GM23248 (cell line): ENCODE measurements at regions not wholly inside any gene's neighbourhood (a gene's known extent, or its start where the extent isn't known, plus 50 kb on each side); places are given as distances from the start of the nearest gene placed in this dataset.

ENCODE experiments used
- EZH2 ChIP-seq: fragments of 200-600 bp; sonication (generic); IDR thresholded peaks from 2 replicates; pipeline ENCODE4 v1.6.1; 2018; ENCODE audit warnings: antibody characterized with exemption, mild to moderate bottlenecking; ENCODE audit not compliant: insufficient read depth, poor library complexity, severe bottlenecking
- EZH2phosphoT487 ChIP-seq: fragments of 200-600 bp; sonication (generic); IDR thresholded peaks from 2 replicates; pipeline ENCODE4 v1.6.1; 2018; ENCODE audit warnings: antibody characterized with exemption, moderate library complexity, mild to moderate bottlenecking, low read depth; ENCODE audit not compliant: insufficient read depth

GRCh38 chr1:190595438-190595837 is 117.8 kb upstream of the BRINP3 start:
- no peak for TF ChIP-seq EZH2
- TF ChIP-seq EZH2phosphoT487: no peak
